ENCODE measurements at regions not wholly inside any gene's neighbourhood (a gene's known extent, or its start where the extent isn't known, plus 50 kb on each side); places are given as distances from the start of the nearest gene placed in this dataset.

- no peaks in the 10 kb centered on the region for H3K27me3 ChIP-seq (ENCODE audit: control insufficient read depth in 2 of 2, insufficient read depth in 2 of 2, low read length in 2 of 2)
- TF ChIP-seq CTCF (IDR thresholded peaks at IDR 0.05), result no peak
- no peak overlapping the region for H3K27ac Mint-ChIP-seq
- no peak overlapping the region for H3K4me2 ChIP-seq (replicated peaks; ENCODE audit: extremely low read depth, low read length, poor library complexity, severe bottlenecking)
- no peak overlapping the region for H2AFZ ChIP-seq (ENCODE audit: insufficient read depth, low read depth, low read length, poor library complexity, severe bottlenecking)
- H3K27ac ChIP-seq (ENCODE audit: low read depth in 1 of 2, low read length in 2 of 2), result no peak overlapping the region
- H3K4me3 ChIP-seq (replicated peaks in 1 of 3; ENCODE audit: low read depth in 2 of 3, low read length in 3 of 3), result no peak overlapping the region
- H3K9ac ChIP-seq (ENCODE audit: insufficient read depth, low read length, poor library complexity, severe bottlenecking), result no peak overlapping the region
- DNase-seq, result no peak
- H3K79me2 ChIP-seq (ENCODE audit: insufficient read depth, low read length), result no peaks in the 10 kb centered on the region
- no peaks in the 10 kb centered on the region for H4K20me1 ChIP-seq (ENCODE audit: insufficient read depth, low read length)
- peaks cover 0 to 4% (median 0%) of the 10 kb centered on the region in 7 donors for H3K9me3 Mint-ChIP-seq
- no peaks in the 10 kb centered on the region for H3K4me1 Mint-ChIP-seq
- H3K4me1 ChIP-seq (ENCODE audit: control insufficient read depth in 1 of 2, insufficient read depth in 2 of 2, low read length in 2 of 2), result no peaks in the 10 kb centered on the region
- H3K27me3 Mint-ChIP-seq (ENCODE audit: low read depth in 3 of 3), result peaks cover 3 to 7% (median 6%) of the 10 kb centered on the region in 3 donors
- H3K9me3 ChIP-seq (replicated peaks in 1 of 2; ENCODE audit: control insufficient read depth in 1 of 2, insufficient read depth in 1 of 2, low read length in 2 of 2), result no peaks in the 10 kb centered on the region
- intact Hi-C loops (cut with micrococcal nuclease), result no loop called here
- no peak overlapping the region for H3K4me3 Mint-ChIP-seq
- H3K36me3 Mint-ChIP-seq, result no peaks in the 10 kb centered on the region
- WGBS (ENCODE audit: insufficient coverage), result 94% methylated on average over 6 of the region's 6 CpGs
- H3K36me3 ChIP-seq (replicated peaks in 1 of 2; ENCODE audit: control insufficient read depth in 1 of 2, insufficient read depth in 2 of 2, low read length in 2 of 2), result no peaks in the 10 kb centered on the region
These were observed 160.3 kb downstream of the KCTD15 start for GRCh38 chr19:33956941-33957340.

GRCh38 chr19:33957804-33958203, 161.1 kb downstream of the KCTD15 start:
- H3K27me3 Mint-ChIP-seq (ENCODE audit: low read depth in 3 of 3), result peaks cover 3 to 7% (median 6%) of the 10 kb centered on the region in 3 donors
- TF ChIP-seq CTCF (IDR thresholded peaks at IDR 0.05), result no peak

More at GRCh38 chr19:33957804-33958203, 161.1 kb downstream of the KCTD15 start:
- Histone ChIP-seq H4K20me1 (ENCODE audit: insufficient read depth, low read length) (no peaks in the 10 kb centered on the region), H2AFZ (ENCODE audit: insufficient read depth, low read depth, low read length, poor library complexity, severe bottlenecking) (no peak overlapping the region), H3K27ac (ENCODE audit: low read depth in 1 of 2, low read length in 2 of 2) (no peak overlapping the region), H3K79me2 (ENCODE audit: insufficient read depth, low read length) (no peaks in the 10 kb centered on the region), H3K27me3 (ENCODE audit: control insufficient read depth in 2 of 2, insufficient read depth in 2 of 2, low read length in 2 of 2) (no peaks in the 10 kb centered on the region), H3K4me3 (replicated peaks in 1 of 3; ENCODE audit: low read depth in 2 of 3, low read length in 3 of 3) (no peak overlapping the region), H3K9ac (ENCODE audit: insufficient read depth, low read length, poor library complexity, severe bottlenecking) (no peak overlapping the region), H3K4me1 (ENCODE audit: control insufficient read depth in 1 of 2, insufficient read depth in 2 of 2, low read length in 2 of 2) (no peaks in the 10 kb centered on the region), H3K4me2 (replicated peaks; ENCODE audit: extremely low read depth, low read length, poor library complexity, severe bottlenecking) (no peak overlapping the region), H3K9me3 (replicated peaks in 1 of 2; ENCODE audit: control insufficient read depth in 1 of 2, insufficient read depth in 1 of 2, low read length in 2 of 2) (no peaks in the 10 kb centered on the region), H3K36me3 (replicated peaks in 1 of 2; ENCODE audit: control insufficient read depth in 1 of 2, insufficient read depth in 2 of 2, low read length in 2 of 2) (no peaks in the 10 kb centered on the region)
- Mint-ChIP-seq H3K27ac (no peak overlapping the region), H3K9me3 (peaks cover 0 to 7% (median 3%) of the 10 kb centered on the region in 7 donors), H3K4me3 (no peak overlapping the region), H3K36me3 (no peaks in the 10 kb centered on the region), H3K4me1 (no peaks in the 10 kb centered on the region)
- DNase-seq, result no peak
- intact Hi-C loops (cut with micrococcal nuclease), result no loop called here
- WGBS (ENCODE audit: insufficient coverage), result 60% methylated on average over 1 of the region's 2 CpGs
